GM12878 (cell line): ENCODE measurements at regions not wholly inside any gene's neighbourhood (a gene's known extent, or its start where the extent isn't known, plus 50 kb on each side); places are given as distances from the start of the nearest gene placed in this dataset.

Experiments used
- CEBPB ChIP-seq, 2 experiments: fragments of 150-350 bp in 1 of 2; IDR thresholded peaks; 2 replicates each; pipeline ENCODE4 v1.6.1; 2012 to 2014; ENCODE audit warnings: low read depth in 2 of 2, low read length in 2 of 2, borderline replicate concordance in 1 of 2, inconsistent platforms in 1 of 2
- TF ChIP-seq, protein P1 (sequence below), 3 experiments: IDR thresholded peaks in 2 of 3; conservative IDR thresholded peaks in 1 of 3; 2 replicates each; pipeline ENCODE4 v1.5.1; 2011; ENCODE audit warnings: low read depth in 3 of 3, low read length in 3 of 3, mild to moderate bottlenecking in 3 of 3, control low read depth in 2 of 3, moderate library complexity in 2 of 3, inconsistent platforms in 1 of 3, mixed read lengths in 1 of 3; ENCODE audit not compliant: control insufficient read depth in 2 of 3, insufficient read depth in 1 of 3; ENCODE audit errors: extremely low read depth in 1 of 3

DNA sequence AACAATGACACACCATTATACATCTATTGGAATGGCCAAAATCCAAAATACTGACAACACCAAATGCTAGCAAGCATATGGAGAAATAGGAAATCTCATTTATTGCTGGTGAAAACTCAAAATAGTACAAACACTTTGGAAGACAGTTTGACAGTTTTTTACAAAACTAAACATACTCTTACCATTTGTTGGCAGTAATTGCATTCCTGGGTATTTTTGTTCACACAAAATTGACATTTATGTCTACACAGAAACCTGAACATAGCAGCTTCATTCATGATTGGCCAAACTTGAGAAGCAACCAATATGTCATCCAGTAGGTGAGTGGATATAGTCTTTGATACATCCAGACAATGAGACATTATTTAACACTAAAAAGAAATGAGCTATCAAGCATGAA lies 489.9 kb downstream of the PLOD2 start:
- TF ChIP-seq, protein P1, sequence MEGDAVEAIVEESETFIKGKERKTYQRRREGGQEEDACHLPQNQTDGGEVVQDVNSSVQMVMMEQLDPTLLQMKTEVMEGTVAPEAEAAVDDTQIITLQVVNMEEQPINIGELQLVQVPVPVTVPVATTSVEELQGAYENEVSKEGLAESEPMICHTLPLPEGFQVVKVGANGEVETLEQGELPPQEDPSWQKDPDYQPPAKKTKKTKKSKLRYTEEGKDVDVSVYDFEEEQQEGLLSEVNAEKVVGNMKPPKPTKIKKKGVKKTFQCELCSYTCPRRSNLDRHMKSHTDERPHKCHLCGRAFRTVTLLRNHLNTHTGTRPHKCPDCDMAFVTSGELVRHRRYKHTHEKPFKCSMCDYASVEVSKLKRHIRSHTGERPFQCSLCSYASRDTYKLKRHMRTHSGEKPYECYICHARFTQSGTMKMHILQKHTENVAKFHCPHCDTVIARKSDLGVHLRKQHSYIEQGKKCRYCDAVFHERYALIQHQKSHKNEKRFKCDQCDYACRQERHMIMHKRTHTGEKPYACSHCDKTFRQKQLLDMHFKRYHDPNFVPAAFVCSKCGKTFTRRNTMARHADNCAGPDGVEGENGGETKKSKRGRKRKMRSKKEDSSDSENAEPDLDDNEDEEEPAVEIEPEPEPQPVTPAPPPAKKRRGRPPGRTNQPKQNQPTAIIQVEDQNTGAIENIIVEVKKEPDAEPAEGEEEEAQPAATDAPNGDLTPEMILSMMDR (IDR thresholded peaks at IDR 0.05 in 2 of 3, conservative IDR thresholded peaks at IDR 0.05 in 1 of 3; ENCODE audit: control insufficient read depth in 2 of 3, extremely low read depth in 1 of 3, insufficient read depth in 1 of 3, low read depth in 3 of 3, low read length in 3 of 3) = no peak
- no peak for TF ChIP-seq CEBPB (IDR thresholded peaks at IDR 0.05; ENCODE audit: borderline replicate concordance in 1 of 2, low read depth in 2 of 2, low read length in 2 of 2)
